GM19455 (cell line): ENCODE measurements at regions not wholly inside any gene's neighbourhood (a gene's known extent, or its start where the extent isn't known, plus 50 kb on each side); places are given as distances from the start of the nearest gene placed in this dataset.
"Not testable (repeated sequence)": the region's sequence is repeated elsewhere in the genome, so short reads cannot be mapped to it uniquely, and the experiment has no call there.

ENCODE experiments used
- ATAC-seq: cut with Tn5 transposase; IDR thresholded peaks from one replicate; pipeline ENCODE4 v1.9.1; 2021; ENCODE audit not compliant: unreplicated experiment

GRCh38 chr14:34104489-34105397 is 153.9 kb upstream of the EGLN3 start:
- ATAC-seq: no peak

DNA sequence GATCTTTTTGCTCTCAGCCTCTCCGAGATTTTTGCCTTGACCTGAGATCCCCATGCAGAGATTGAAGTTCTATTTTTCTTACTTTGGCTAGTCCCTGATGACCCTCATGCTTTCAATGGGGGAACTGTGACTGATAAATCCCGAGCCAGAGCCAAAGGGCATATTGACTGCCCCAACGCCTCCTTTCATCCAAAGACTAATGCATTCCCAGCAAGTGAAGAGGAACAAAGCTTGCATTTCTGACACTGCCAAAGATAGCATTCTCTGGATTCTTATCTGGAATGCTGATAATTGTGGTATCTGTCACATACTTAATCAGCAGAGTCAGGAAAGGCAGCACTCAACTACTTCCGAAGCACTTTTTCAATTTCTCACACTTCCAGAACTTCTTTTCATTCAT is 152.3 kb upstream of the EGLN3 start:
- ATAC-seq: no peak

GRCh38 chr14:34099635-34100034 is 148.8 kb upstream of the EGLN3 start:
- ATAC-seq: no peak

- no peak for ATAC-seq
These were observed 148.1 kb upstream of the EGLN3 start for GRCh38 chr14:34098985-34099349.

DNA sequence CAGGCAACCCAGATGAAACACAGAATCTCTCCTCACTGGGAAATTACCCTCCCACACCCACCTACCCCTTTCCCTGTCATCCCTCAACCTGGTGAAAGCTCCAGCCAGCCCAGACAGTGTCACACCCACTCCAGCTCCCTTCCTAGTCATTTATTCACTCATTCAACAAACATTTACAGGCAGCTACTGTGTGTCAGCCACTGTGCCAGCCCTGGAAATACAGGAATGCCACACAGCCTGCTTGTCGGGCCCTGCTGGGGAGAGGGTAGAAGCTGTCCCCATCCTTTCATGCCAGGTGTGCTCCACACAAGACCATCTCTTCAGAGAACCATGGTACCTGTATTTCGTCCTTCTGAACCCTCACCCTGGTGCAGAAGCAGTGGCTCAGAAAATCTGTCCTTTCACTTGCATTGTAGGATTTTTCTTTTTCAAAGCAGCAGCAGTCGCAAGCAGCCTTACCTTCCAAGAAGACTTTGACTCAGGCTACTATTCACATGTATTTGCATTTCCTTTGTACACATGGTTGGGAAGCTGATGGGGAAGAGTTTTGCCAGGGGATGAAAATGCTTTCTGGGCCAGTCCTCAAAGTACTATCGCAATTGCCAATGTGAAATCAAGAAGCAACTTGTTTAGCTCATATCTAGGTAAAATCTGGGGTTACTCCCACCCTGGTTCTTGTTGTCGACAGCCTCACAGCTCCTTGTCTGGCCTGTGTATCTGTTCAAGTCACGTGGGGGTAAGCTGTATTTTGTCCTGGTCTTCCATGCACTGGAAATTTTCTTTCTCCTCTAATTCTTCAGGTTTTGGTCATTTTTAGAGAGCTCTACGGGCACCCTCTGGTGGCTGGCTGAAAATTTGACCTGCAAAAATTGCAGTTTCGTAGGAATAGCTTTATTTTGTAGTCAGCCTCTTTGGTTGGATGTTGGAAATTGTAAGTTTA is 147.4 kb upstream of the EGLN3 start:
- ATAC-seq: no peak

DNA sequence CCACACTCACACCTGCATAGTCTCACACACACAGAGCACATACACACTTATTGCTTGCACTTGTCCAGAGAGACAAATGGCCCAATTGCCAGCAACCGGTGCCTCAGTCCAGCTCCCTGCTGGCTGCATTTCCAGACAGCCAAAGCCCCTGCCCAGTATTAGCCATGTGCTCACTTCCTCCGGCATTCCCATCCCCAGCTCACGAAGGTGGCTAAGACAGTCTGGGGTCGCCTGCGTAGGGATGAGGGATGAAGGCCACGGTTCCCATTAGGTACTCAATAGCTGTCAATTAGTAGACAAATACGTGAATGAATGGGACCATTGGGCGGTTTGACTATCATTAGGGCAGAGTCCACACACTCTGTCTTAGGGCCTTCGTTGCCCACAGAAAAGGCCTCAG is 146.8 kb upstream of the EGLN3 start:
- ATAC-seq: no peak

- no peak for ATAC-seq
These were observed 143.5 kb upstream of the EGLN3 start for GRCh38 chr14:34094384-34094783.

DNA sequence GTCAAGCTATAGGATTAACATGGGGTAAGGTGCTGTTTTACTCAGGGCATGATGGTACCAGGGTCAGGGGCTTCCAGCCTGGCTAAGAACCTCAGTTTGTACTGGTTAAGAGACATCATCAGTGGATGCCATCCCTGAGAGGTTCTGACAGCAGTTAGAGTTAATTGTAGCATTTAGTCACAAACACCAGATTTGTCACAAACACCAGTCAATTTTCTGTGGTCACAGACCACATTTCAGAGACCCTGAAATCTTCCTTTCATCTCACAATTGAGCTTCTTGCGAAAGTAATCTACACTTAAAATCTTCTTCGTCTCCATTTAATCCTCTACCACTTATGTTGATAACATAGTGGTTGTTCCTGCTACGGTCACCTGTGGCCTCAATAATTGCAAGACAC is 143.0 kb upstream of the EGLN3 start:
- no peak for ATAC-seq

GRCh38 chr14:34090451-34090850 is 139.6 kb upstream of the EGLN3 start:
- ATAC-seq: no peak

GRCh38 chr14:34088914-34089313 is 138.0 kb upstream of the EGLN3 start:
- ATAC-seq: no peak

GRCh38 chr14:34087571-34087970 is 136.7 kb upstream of the EGLN3 start:
- ATAC-seq: no peak

- no peak for ATAC-seq
These were observed 135.4 kb upstream of the EGLN3 start for GRCh38 chr14:34086223-34086757.

GRCh38 chr14:34085695-34086094 is 134.8 kb upstream of the EGLN3 start:
- no peak for ATAC-seq

DNA sequence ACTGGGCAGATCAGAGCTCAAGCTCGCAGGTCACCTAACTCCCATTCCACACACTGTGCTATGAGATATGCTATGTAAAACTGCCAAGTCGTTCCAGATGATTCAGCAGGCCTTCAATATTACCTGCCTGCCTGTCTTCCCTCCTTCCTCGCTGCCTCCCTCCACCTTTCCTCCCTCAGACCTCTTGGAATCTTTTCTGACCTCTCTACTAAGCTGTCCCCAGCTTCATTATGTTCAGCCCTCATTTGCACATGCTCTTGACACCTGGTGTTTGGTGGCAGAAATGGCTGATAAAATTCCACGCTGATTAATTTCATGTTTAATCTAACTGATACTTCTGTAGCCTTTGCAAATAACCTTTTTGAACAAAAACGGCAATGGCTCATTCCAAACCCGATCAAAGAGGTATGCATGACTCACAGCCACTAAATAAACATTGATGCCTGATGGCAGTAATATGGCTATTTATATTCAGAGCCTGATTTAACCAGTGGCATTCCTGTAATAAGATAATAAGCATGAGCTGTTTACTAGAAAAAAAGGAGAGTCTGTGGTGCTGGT is 130.8 kb upstream of the EGLN3 start:
- ATAC-seq: no peak

GRCh38 chr14:34081101-34081575 is 130.3 kb upstream of the EGLN3 start:
- no peak for ATAC-seq

DNA sequence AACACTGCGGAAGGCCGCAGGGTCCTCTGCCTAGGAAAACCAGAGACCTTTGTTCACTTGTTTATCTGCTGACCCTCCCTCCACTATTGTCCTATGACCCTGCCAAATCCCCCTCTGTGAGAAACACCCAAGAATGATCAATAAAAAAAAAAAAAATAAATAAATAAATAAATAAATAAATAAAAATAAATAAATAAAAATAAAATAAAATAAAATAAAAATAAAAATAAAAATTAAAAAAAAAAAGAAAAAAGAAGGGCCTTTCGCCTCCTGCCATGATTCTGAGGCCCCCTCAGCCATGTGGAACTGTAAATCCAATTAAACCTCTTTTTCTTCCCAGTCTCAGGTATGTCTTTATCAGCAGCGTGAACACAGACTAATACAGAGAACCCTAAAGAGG is 128.8 kb upstream of the EGLN3 start:
- not testable (repeated sequence) for ATAC-seq

DNA sequence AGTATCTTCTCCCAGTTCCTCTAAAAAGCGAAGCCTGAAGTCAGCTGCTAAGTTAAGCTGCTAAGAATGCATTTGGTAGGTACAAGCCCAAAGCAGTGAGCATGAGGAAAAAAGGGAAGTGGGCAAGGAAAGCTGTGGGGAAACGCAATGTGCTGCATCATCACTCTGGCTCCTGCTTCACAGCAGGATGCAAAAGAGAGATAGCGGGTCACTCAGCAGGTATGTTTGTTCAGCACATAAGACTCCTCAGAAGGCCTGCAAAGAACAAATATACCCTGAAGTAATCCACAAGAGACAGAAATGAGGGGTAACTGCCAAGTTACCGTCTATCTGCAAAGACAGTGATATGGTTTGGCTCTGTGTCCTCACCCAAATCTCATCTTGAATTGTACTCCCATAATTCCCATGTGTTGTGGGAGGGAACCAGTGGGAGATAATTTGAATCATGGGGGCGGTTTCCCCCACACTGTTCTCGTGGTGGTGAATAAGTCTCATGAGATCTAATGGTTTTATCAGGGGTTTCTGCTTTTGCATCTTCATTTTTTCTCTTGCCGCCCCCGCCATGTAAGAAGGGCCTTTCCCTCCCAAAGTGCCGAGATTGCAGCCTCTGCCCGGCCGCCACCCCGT is 127.4 kb upstream of the EGLN3 start:
- no peak for ATAC-seq

- ATAC-seq: no peak
These were observed 125.0 kb upstream of the EGLN3 start for GRCh38 chr14:34075826-34076225.

- no peak for ATAC-seq
These were observed 124.3 kb upstream of the EGLN3 start for GRCh38 chr14:34075042-34075744.

GRCh38 chr14:34072921-34073320 is 122.0 kb upstream of the EGLN3 start:
- no peak for ATAC-seq
